Right atrium auricular region (tissue), 2 donors: ENCODE measurements at regions not wholly inside any gene's neighbourhood (a gene's known extent, or its start where the extent isn't known, plus 50 kb on each side); places are given as distances from the start of the nearest gene placed in this dataset.
A peak's percentile ranks its signal among the peaks of the same experiment; 100 is the strongest.

Experiments
- DNase-seq: peaks from one replicate; pipeline ENCODE4 v3.0.0-alpha.2; 2019; ENCODE audit warnings: low spot score
- H3K27ac ChIP-seq, 2 donors: fragments of 200-600 bp; sonication (generic); 1 replicate in 1 of 2; 2 replicates in 1 of 2; pipeline ENCODE4 v1.5.1; 2016 to 2019
- H3K27me3 ChIP-seq, 2 donors: fragments of 200-600 bp; sonication (generic); one replicate each; pipeline versions ENCODE4 v1.5.1 to v1.6.0; 2017 to 2019
- H3K36me3 ChIP-seq: fragments of 200-600 bp; sonication (generic); one replicate; pipeline ENCODE4 v1.5.1; 2016
- H3K4me1 ChIP-seq, 2 donors: fragments of 200-600 bp; sonication (generic); one replicate each; pipeline versions ENCODE4 v1.5.1 to v1.6.0; 2017 to 2019
- H3K4me3 ChIP-seq, 2 donors: fragments of 200-600 bp; sonication (generic); 1 replicate in 1 of 2; 2 replicates in 1 of 2; pipeline ENCODE4 v1.5.1; 2017 to 2019; ENCODE audit warnings: mild to moderate bottlenecking in 1 of 2, moderate library complexity in 1 of 2
- H3K9me3 ChIP-seq, 2 donors: fragments of 200-600 bp; sonication (generic); one replicate each; pipeline ENCODE4 v1.5.1; 2019
- TF ChIP-seq, protein P1 (sequence below), 2 donors: fragments of 200-600 bp; sonication (generic); IDR thresholded peaks; one replicate each; pipeline ENCODE4 v1.5.1; 2019; ENCODE audit warnings: antibody characterized with exemption in 2 of 2

DNA sequence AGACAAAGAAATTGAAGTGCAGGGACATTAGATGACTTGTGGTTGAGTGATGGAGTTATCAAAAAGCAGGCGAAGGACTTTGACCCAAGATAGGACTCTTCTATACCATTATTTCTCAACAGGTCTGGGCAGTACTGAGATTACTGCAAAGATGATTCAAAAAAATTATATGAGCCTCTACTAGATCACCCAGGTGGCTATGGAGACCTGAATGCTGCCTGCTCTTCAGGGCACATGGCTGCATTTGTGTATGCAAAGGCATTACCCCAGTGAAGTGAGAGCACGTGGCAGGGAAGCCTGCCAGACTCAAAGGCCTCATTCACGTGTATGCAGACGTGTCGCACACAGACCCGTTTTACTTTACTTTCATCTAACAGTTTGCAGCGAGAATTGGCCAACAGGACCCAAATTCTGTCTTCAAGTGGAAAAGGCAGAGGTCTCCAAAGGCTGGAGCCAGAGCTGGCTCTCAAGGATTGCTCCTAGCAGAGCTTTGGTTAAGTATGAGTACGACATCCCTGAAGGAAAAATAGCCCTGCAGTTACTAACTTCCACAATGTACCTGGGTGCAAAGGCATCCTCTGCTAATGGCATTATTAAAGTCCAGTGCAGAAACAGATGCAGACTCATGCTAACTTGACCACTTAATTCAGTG lies 113.8 kb upstream of the ARMC2 start:
- TF ChIP-seq, protein P1, sequence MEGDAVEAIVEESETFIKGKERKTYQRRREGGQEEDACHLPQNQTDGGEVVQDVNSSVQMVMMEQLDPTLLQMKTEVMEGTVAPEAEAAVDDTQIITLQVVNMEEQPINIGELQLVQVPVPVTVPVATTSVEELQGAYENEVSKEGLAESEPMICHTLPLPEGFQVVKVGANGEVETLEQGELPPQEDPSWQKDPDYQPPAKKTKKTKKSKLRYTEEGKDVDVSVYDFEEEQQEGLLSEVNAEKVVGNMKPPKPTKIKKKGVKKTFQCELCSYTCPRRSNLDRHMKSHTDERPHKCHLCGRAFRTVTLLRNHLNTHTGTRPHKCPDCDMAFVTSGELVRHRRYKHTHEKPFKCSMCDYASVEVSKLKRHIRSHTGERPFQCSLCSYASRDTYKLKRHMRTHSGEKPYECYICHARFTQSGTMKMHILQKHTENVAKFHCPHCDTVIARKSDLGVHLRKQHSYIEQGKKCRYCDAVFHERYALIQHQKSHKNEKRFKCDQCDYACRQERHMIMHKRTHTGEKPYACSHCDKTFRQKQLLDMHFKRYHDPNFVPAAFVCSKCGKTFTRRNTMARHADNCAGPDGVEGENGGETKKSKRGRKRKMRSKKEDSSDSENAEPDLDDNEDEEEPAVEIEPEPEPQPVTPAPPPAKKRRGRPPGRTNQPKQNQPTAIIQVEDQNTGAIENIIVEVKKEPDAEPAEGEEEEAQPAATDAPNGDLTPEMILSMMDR (IDR thresholded peaks at IDR 0.05) = no peak

DNA sequence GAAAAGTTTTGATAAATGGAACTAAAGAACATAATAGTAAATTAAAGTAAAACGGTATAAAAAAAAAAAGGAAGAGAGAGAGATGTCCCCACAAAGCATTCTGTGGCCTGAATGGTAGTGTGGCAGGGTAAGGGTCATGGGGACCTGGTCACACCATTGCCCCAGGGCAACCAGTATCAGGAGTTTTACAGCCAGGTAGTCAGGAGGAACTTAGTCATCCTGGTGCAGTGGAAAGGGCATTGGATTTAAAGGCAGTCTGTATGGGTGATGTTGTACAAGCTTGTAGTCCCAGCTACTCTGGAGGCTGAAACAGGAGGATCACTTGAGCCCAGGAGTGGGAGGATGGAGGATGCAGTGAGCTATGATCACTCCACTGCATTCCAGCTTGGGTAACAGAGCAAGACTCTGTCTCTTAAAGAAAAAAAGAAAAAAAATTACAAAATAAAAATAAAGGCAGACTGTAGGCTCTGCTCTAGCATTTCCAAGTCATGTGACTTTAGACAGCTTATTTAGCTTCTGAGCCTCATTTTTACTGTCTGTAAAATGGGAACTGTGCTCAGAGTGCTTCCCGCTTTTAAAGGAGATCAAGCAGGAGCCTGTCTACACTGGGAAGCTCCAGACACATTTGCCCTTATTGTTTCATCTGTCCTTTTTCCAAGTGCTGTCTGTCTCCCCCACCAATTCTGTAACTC lies 112.8 kb upstream of the ARMC2 start:
- TF ChIP-seq, protein P1 (IDR thresholded peaks at IDR 0.05) = no peak
- H3K36me3 ChIP-seq = no peaks in the 10 kb centered on the region
- H3K4me3 ChIP-seq = no peak overlapping the region
- H3K27me3 ChIP-seq = no peaks in the 10 kb centered on the region
- no peak overlapping the region for H3K27ac ChIP-seq
- H3K4me1 ChIP-seq = peaks cover 0 to 8% of the 10 kb centered on the region in 2 donors
- H3K9me3 ChIP-seq = no peaks in the 10 kb centered on the region
- DNase-seq = no peak

More for the DNA sequence above, 113.8 kb upstream of the ARMC2 start:
- Histone ChIP-seq H3K36me3 (no peaks in the 10 kb centered on the region), H3K9me3 (no peaks in the 10 kb centered on the region), H3K4me1 (peaks cover 0 to 8% of the 10 kb centered on the region in 2 donors), H3K4me3 (no peak overlapping the region), H3K27me3 (no peaks in the 10 kb centered on the region), H3K27ac (no peak overlapping the region)
- no peak for DNase-seq

GRCh38 chr6:108736002-108736361 lies 112.2 kb upstream of the ARMC2 start:
- Histone ChIP-seq H3K4me1 (peaks cover 0 to 8% of the 10 kb centered on the region in 2 donors), H3K27ac (no peak overlapping the region), H3K36me3 (no peaks in the 10 kb centered on the region), H3K4me3 (no peak overlapping the region), H3K27me3 (no peaks in the 10 kb centered on the region), H3K9me3 (no peaks in the 10 kb centered on the region)
- TF ChIP-seq, protein P1 (IDR thresholded peaks at IDR 0.05) = no peak
- DNase-seq = no peak

DNA sequence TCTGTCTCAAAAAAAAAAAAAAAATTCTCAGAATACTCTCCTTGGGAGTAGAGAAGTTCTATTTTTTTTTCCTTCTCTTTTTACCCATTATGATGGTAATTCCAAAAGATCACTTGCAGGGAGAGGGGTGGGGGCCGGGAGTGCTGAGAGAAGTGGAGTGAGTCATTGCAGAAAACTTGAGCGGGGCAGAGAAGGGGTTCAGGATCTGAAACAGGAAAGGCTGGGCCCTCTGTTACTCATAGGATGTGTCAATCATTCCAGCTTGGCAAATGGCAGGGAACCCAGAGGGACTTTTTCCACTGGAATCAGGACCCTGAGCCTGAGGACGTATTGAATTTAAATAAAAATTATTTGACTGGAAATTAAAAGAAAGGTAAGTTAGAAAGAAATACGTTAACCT lies 111.4 kb upstream of the ARMC2 start:
- DNase-seq = peak; percentile 84
- H3K27ac ChIP-seq = peak overlapping the region; percentile 46 to 62
- H3K36me3 ChIP-seq = no peaks in the 10 kb centered on the region
- H3K27me3 ChIP-seq = no peaks in the 10 kb centered on the region
- no peaks in the 10 kb centered on the region for H3K9me3 ChIP-seq
- peaks cover 0 to 8% of the 10 kb centered on the region in 2 donors for H3K4me1 ChIP-seq
- no peak overlapping the region for H3K4me3 ChIP-seq
- TF ChIP-seq, protein P1 (IDR thresholded peaks at IDR 0.05) = no peak

GRCh38 chr6:108737594-108738546 lies 110.4 kb upstream of the ARMC2 start:
- Histone ChIP-seq H3K36me3 (no peaks in the 10 kb centered on the region), H3K4me1 (peaks cover 0 to 8% of the 10 kb centered on the region in 2 donors), H3K27me3 (no peaks in the 10 kb centered on the region), H3K9me3 (no peaks in the 10 kb centered on the region), H3K27ac (peak overlapping the region; percentile 46 to 62), H3K4me3 (no peak overlapping the region)
- TF ChIP-seq, protein P1 (IDR thresholded peaks at IDR 0.05) = no peak
- DNase-seq = peak; percentile 91
